22Rv1 (cell line): ENCODE measurements at regions not wholly inside any gene's neighbourhood (a gene's known extent, or its start where the extent isn't known, plus 50 kb on each side); places are given as distances from the start of the nearest gene placed in this dataset.

Experiments used
- CTCF ChIP-seq: fragments of 450-650 bp; IDR thresholded peaks from 2 replicates; pipeline ENCODE4 v1.5.1; 2017; ENCODE audit warnings: mild to moderate bottlenecking
- ZFX ChIP-seq: fragments of 450-650 bp; IDR thresholded peaks from 2 replicates; pipeline ENCODE4 v1.6.1; 2017; ENCODE audit warnings: antibody characterized with exemption, borderline replicate concordance

- TF ChIP-seq CTCF (no peak), ZFX (no peak)
Observed at GRCh38 chr10:36248304-36248981, 606.3 kb upstream of the FZD8 start.
